Thymus (tissue), 11 donors: ENCODE measurements at regions not wholly inside any gene's neighbourhood (a gene's known extent, or its start where the extent isn't known, plus 50 kb on each side); places are given as distances from the start of the nearest gene placed in this dataset.
A peak's percentile ranks its signal among the peaks of the same experiment; 100 is the strongest.
"Not testable (repeated sequence)": the region's sequence is repeated elsewhere in the genome, so short reads cannot be mapped to it uniquely, and the experiment has no call there.

Source experiments
- DNase-seq, 9 donors: peaks; one replicate each; pipeline ENCODE4 v3.0.0-alpha.2; 2013; ENCODE audit warnings: low spot score in 9 of 9, low read depth in 6 of 9, missing footprints in 1 of 9
- H3K27ac ChIP-seq, 2 donors: one replicate each; pipeline ENCODE4 v1.5.1; 2013; ENCODE audit warnings: control low read depth in 1 of 2, low read depth in 1 of 2, low read length in 1 of 2, mild to moderate bottlenecking in 1 of 2, moderate library complexity in 1 of 2
- H3K27me3 ChIP-seq, 2 donors: one replicate each; pipeline ENCODE4 v1.5.1; 2013; ENCODE audit warnings: low read length in 1 of 2; ENCODE audit not compliant: control insufficient read depth in 2 of 2, insufficient read depth in 1 of 2
- H3K36me3 ChIP-seq, 2 donors: one replicate each; pipeline ENCODE4 v1.5.1; 2013; ENCODE audit warnings: low read length in 1 of 2, mild to moderate bottlenecking in 1 of 2, moderate library complexity in 1 of 2; ENCODE audit not compliant: control insufficient read depth in 2 of 2, insufficient read depth in 2 of 2
- H3K4me1 ChIP-seq, 2 donors: one replicate each; pipeline ENCODE4 v1.5.1; 2013; ENCODE audit warnings: low read length in 2 of 2; ENCODE audit not compliant: control insufficient read depth in 2 of 2, insufficient read depth in 2 of 2
- H3K4me3 ChIP-seq, 2 donors: one replicate each; pipeline ENCODE4 v1.5.1; 2013; ENCODE audit warnings: low read length in 2 of 2, control low read depth in 1 of 2, mild to moderate bottlenecking in 1 of 2
- H3K9me3 ChIP-seq, 2 donors: one replicate each; pipeline ENCODE4 v1.5.1; 2013; ENCODE audit warnings: low read length in 1 of 2, mild to moderate bottlenecking in 1 of 2; ENCODE audit not compliant: control insufficient read depth in 2 of 2, insufficient read depth in 1 of 2
- WGBS: extraction: QIAGEN DNeasy Blood & Tissue Kit; methylation state at CpG from one replicate; pipeline ENCODE4 v1.1.7; 2013; 5-methylcytosine and 5-hydroxymethylcytosine counted together
- donor health status: healthy.

DNA sequence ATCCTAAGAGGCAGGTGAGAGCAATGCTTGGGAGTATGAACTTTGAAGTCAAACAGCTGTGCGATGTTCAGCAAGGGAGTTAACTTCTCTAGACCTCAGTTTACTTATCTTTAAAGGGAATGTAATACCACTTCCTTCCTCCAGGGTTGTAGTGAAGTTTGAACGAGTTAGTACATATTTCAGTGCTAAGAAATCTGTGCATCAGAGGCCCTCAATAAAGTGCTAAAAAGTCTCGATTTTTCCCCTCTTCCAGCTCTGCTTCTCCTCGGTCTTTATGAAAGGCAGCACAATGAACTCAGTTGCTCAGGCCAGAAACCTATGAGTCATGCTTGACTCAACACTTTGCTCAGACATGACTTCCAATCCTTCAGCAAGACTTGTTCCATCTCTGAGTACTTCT lies 418.9 kb downstream of the MDFIC start:
- Histone ChIP-seq H3K27ac (no peak overlapping the region), H3K9me3 (no peaks in the 10 kb centered on the region), H3K36me3 (no peaks in the 10 kb centered on the region), H3K4me1 (no peaks in the 10 kb centered on the region), H3K4me3 (no peak overlapping the region), H3K27me3 (no peaks in the 10 kb centered on the region)
- 54% methylated on average over 4 of the region's 4 CpGs for WGBS
- DNase-seq = peak in 7 of 9 donors; percentile 22 to 74 (median 27)

DNA sequence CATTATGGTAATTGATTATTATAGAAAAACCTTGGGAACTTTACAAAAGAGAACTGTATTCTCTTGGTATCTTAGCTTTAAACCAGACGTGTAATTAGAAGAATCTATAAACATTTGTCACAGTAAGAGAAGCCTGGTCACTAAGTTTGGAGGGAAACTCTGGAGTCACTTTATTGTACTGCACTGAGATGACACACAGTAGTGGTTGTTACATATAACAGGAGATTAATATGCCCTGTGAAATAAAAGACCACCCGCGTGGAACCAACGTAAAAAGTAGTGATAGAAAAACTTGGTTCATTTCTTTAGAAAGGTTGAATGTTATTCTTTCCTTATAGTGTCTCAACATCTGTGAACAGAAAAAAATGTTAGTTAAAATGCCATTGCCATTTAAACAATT lies 416.1 kb downstream of the MDFIC start:
- DNase-seq = no peak
- Histone ChIP-seq H3K27me3 (no peaks in the 10 kb centered on the region), H3K27ac (no peak overlapping the region), H3K4me1 (no peaks in the 10 kb centered on the region), H3K4me3 (no peak overlapping the region), H3K36me3 (no peaks in the 10 kb centered on the region), H3K9me3 (no peaks in the 10 kb centered on the region)
- WGBS = 97% methylated on average over 4 of the region's 4 CpGs

DNA sequence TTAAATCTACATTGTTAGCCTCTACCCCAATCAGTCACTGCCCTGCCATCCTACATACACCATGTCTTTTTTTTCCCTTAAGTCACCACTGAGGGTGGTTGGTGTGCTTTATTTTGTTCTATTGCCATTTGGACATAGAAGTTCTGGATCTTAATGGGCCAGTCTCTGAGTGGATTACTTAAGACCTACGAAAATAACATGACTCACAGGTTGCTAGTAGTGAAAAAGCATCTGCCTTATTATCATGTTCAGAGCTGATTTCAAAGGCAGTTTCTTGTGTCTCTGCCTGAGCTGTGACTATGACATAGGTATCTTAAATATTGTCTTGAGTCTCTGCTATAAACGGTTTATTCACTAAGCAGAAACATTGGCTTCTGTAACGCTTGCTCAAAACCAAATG lies 410.8 kb downstream of the MDFIC start:
- Histone ChIP-seq H3K4me3 (no peak overlapping the region), H3K9me3 (no peaks in the 10 kb centered on the region), H3K4me1 (no peaks in the 10 kb centered on the region), H3K27me3 (no peaks in the 10 kb centered on the region), H3K36me3 (no peaks in the 10 kb centered on the region), H3K27ac (no peak overlapping the region)
- WGBS = 94% methylated on average over 3 of the region's 3 CpGs
- no peak for DNase-seq

DNA sequence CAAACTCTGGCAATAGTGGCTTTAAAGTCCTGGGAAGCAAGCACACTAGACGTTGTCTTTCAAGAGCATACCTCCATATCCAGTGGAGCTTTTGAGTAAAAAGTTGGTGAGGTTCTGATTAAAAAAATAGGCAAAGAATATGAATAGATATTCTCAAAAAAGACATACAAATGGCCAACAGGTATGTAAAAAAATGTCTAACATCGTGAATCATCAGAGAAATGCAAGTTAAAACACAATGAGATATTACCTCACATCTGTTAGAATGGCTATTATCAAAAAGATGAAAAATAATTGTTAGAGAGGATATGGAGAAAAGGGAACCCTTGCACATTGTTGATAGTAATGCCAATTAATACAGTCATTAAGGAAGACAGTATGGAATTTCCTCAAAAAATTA lies 407.1 kb downstream of the MDFIC start:
- H3K4me1 ChIP-seq = no peaks in the 10 kb centered on the region
- DNase-seq = no peak
- H3K4me3 ChIP-seq = no peak overlapping the region
- WGBS = 74% methylated on average over 2 of the region's 2 CpGs
- no peaks in the 10 kb centered on the region for H3K27me3 ChIP-seq
- H3K27ac ChIP-seq = no peak overlapping the region
- no peaks in the 10 kb centered on the region for H3K9me3 ChIP-seq
- no peaks in the 10 kb centered on the region for H3K36me3 ChIP-seq

DNA sequence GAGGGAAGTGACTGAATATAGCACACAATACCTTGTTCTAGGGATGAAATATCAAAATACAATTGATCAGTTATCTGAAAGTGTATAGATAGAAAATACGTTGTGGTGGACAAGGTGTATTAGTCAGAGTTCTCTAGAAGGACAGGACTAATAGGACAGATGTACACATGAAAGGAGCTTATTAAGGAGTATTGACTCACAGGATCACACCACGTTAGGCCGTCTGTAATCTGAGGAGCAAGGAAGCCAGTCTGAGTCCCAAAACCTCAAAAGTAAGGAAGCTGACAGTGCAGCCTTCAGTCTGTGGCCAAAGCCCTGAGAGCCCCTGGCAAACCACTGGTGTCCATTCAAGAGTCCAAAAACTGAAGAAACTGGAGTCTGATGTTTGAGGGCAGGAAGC lies 406.1 kb downstream of the MDFIC start:
- Histone ChIP-seq H3K36me3 (no peaks in the 10 kb centered on the region), H3K27me3 (no peaks in the 10 kb centered on the region), H3K4me3 (no peak overlapping the region), H3K27ac (no peak overlapping the region), H3K9me3 (no peaks in the 10 kb centered on the region), H3K4me1 (no peaks in the 10 kb centered on the region)
- 97% methylated on average over 3 of the region's 3 CpGs for WGBS
- no peak for DNase-seq

DNA sequence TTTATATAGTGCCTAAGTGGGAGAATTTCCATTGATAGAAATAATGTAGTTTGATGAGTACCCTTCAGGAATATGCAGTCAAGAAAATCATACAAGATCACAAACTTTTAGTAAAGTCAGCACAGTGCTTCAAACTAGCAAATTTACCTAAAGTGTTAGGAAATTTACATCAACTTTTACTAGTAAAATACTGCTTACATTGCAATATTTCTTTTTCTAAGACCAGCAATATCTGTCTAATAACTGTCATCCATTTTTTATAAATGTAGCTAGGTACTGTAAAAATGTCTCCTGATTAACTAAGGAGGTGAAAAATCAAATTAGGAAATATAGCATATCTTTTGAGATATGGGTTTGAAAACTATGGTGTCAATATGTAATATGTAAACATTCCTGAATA lies 405.4 kb downstream of the MDFIC start:
- DNase-seq = no peak
- H3K9me3 ChIP-seq = no peaks in the 10 kb centered on the region
- H3K36me3 ChIP-seq = no peaks in the 10 kb centered on the region
- H3K27ac ChIP-seq = no peak overlapping the region
- H3K27me3 ChIP-seq = no peaks in the 10 kb centered on the region
- no peak overlapping the region for H3K4me3 ChIP-seq
- no peaks in the 10 kb centered on the region for H3K4me1 ChIP-seq

DNA sequence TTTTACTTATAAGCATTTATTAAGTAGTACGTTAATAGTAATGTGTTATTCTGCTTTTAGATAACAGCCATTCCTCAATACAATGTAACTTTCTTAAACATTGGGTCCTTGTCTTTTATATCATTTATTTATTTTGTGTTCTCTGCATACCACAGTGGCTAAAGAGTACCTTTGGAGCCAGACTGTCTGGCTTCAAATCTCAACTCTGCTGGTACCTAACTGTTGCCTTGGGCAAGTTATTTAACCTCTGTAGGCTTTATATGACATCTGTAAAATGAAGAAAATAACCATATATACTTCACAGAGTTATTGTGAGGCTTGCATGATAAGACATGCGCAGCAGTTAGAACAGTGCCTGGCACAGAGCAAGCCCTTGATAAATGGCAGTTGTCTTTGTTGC lies 397.6 kb downstream of the MDFIC start:
- DNase-seq = no peak
- no peak overlapping the region for H3K27ac ChIP-seq
- 97% methylated on average over 2 of the region's 2 CpGs for WGBS
- H3K4me3 ChIP-seq = no peak overlapping the region
- H3K4me1 ChIP-seq = no peaks in the 10 kb centered on the region
- H3K36me3 ChIP-seq = no peaks in the 10 kb centered on the region
- H3K9me3 ChIP-seq = no peaks in the 10 kb centered on the region
- no peaks in the 10 kb centered on the region for H3K27me3 ChIP-seq

DNA sequence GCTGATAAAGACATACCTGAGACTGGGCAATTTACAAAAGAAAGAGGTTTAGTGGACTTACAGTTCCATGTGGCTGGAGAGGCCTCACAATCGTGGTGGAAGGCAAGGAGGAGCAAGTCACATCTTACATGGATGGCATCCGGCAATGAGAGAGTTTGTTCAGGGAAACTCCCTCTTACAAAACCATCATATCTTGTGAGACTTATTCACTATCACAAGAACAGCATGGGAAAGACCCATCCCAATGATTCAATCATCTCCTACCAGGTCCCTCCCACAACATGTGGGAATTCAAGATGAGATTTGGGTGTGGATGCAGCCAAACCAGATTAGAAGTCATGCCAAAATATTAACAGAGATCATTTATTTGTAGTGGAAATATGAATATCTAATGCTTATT lies 388.4 kb downstream of the MDFIC start:
- not testable (repeated sequence) for H3K4me3 ChIP-seq, H3K9me3 ChIP-seq, H3K27me3 ChIP-seq, H3K36me3 ChIP-seq, H3K27ac ChIP-seq, H3K4me1 ChIP-seq, DNase-seq
- WGBS = 94% methylated on average over 2 of the region's 2 CpGs

DNA sequence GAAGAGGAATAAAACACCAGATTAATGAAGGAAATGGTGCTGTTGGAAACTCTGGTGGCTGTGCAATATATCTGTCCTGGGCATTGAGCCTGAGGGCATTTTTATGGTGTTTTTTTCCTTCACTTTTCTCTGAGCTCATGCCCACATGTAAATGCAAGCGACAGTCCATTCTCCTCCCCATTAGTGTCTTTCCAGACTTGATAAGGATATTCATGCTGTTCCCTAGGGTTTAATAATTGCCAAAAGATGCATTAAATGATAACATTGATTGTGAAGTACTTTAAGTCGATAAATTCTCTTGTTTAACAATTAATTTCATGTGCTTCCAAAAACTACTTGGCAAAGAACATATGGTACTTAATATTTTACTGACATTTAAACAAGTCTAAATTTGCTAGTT lies 384.7 kb downstream of the MDFIC start:
- Histone ChIP-seq H3K4me3 (no peak overlapping the region), H3K4me1 (no peaks in the 10 kb centered on the region), H3K27ac (no peak overlapping the region), H3K27me3 (no peaks in the 10 kb centered on the region), H3K36me3 (no peaks in the 10 kb centered on the region), H3K9me3 (no peaks in the 10 kb centered on the region)
- 94% methylated on average over 2 of the region's 2 CpGs for WGBS
- no peak for DNase-seq

DNA sequence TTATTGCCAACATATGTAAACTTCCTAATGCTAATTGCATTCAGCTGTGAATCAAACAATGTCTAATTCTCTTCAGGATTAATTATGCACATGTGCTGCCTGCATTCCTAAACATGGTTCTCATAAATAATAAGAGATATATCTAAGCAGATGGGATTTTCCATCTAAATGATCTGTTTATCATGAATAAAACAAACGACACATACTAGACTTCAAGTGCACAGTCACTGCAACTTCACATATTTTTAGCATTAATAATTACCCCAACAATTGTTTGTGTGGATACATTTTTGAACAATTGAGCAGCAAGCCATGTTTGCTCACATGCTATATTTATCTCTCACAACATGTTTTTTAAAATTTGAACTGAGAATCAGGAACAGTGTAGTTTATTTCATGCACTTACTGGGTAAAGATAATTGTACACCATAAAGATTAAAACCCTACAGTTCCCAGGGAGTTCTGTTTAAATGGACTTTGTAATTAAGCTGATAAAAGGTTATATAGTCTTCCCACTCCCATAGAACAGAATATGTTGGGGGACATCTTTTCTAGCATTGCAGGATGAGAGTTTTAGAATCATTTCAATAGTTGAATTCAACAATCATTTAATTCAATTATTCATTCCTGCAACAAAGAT lies 378.5 kb downstream of the MDFIC start:
- H3K27me3 ChIP-seq = no peaks in the 10 kb centered on the region
- WGBS = 90% methylated on average over 1 of the region's 1 CpG

More for the DNA sequence above, 378.5 kb downstream of the MDFIC start:
- Histone ChIP-seq H3K36me3 (no peaks in the 10 kb centered on the region), H3K4me3 (no peak overlapping the region), H3K4me1 (no peaks in the 10 kb centered on the region), H3K27ac (no peak overlapping the region), H3K9me3 (no peaks in the 10 kb centered on the region)
- DNase-seq = no peak
